ENCODE measurements at regions not wholly inside any gene's neighbourhood (a gene's known extent, or its start where the extent isn't known, plus 50 kb on each side); places are given as distances from the start of the nearest gene placed in this dataset.

GRCh38 chr15:96818861-96819260 is 488.4 kb downstream of the NR2F2 start:
- TF ChIP-seq CTCF (IDR thresholded peaks at IDR 0.05; ENCODE audit: low read depth, low read length, missing control alignments): no peak
- Histone ChIP-seq H3K36me3 (replicated peaks) (no peaks in the 10 kb centered on the region), H3K27ac (no peak overlapping the region), H3K27me3 (replicated peaks) (no peaks in the 10 kb centered on the region), H3K4me3 (ENCODE audit: low read depth, low read length) (no peak overlapping the region)
- no peak for DNase-seq
- in situ Hi-C loops (cut with HindIII; ENCODE audit: low pct_ligation_motif_present, low sequenced_read_pairs): no loop called here

GRCh38 chr15:96827981-96828380 is 497.5 kb downstream of the NR2F2 start:
- H3K27ac ChIP-seq: no peak overlapping the region
- H3K4me3 ChIP-seq (ENCODE audit: low read depth, low read length): no peak overlapping the region
- H3K27me3 ChIP-seq (replicated peaks): no peaks in the 10 kb centered on the region
- no peak for DNase-seq
- TF ChIP-seq CTCF (IDR thresholded peaks at IDR 0.05; ENCODE audit: low read depth, low read length, missing control alignments): no peak
- in situ Hi-C loops (cut with HindIII; ENCODE audit: low pct_ligation_motif_present, low sequenced_read_pairs): no loop called here
- H3K36me3 ChIP-seq (replicated peaks): no peaks in the 10 kb centered on the region

GRCh38 chr15:96837241-96837970 is 506.9 kb downstream of the NR2F2 start:
- Histone ChIP-seq H3K36me3 (replicated peaks) (no peaks in the 10 kb centered on the region), H3K27ac (no peak overlapping the region), H3K4me3 (ENCODE audit: low read depth, low read length) (no peak overlapping the region), H3K27me3 (replicated peaks) (no peaks in the 10 kb centered on the region)
- no peak for TF ChIP-seq CTCF (IDR thresholded peaks at IDR 0.05; ENCODE audit: low read depth, low read length, missing control alignments)
- in situ Hi-C loops (cut with HindIII; ENCODE audit: low pct_ligation_motif_present, low sequenced_read_pairs): no loop called here
- DNase-seq: no peak

- no peak for TF ChIP-seq CTCF (IDR thresholded peaks at IDR 0.05; ENCODE audit: low read depth, low read length, missing control alignments)
- Histone ChIP-seq H3K36me3 (replicated peaks) (no peaks in the 10 kb centered on the region), H3K27ac (no peak overlapping the region), H3K4me3 (ENCODE audit: low read depth, low read length) (no peak overlapping the region), H3K27me3 (replicated peaks) (no peaks in the 10 kb centered on the region)
- in situ Hi-C loops (cut with HindIII; ENCODE audit: low pct_ligation_motif_present, low sequenced_read_pairs): no loop called here
- peak; percentile 90 for DNase-seq
These were observed 507.6 kb downstream of the NR2F2 start for GRCh38 chr15:96838081-96838480.

- Histone ChIP-seq H3K27me3 (replicated peaks) (no peaks in the 10 kb centered on the region), H3K4me3 (ENCODE audit: low read depth, low read length) (no peak overlapping the region), H3K36me3 (replicated peaks) (no peaks in the 10 kb centered on the region), H3K27ac (peak overlapping the region; percentile 57)
- TF ChIP-seq CTCF (IDR thresholded peaks at IDR 0.05; ENCODE audit: low read depth, low read length, missing control alignments): no peak
- peak; percentile 92 for DNase-seq
- in situ Hi-C loops (cut with HindIII; ENCODE audit: low pct_ligation_motif_present, low sequenced_read_pairs): no loop called here
These were observed 518.9 kb downstream of the NR2F2 start for GRCh38 chr15:96849271-96849900.

Measured in brain microvascular endothelial cell (primary cell).